ENCODE measurements at regions not wholly inside any gene's neighbourhood (a gene's known extent, or its start where the extent isn't known, plus 50 kb on each side); places are given as distances from the start of the nearest gene placed in this dataset.

GRCh38 chr22:44394246-44395117 is 81.7 kb upstream of the SHISAL1 start:
- Histone ChIP-seq H3K36me3 (ENCODE audit: control insufficient read depth in 1 of 2, insufficient read depth in 2 of 2, low read length in 2 of 2) (no peaks in the 10 kb centered on the region), H3K4me1 (ENCODE audit: control insufficient read depth in 1 of 2, insufficient read depth in 2 of 2, low read length in 2 of 2) (no peaks in the 10 kb centered on the region), H3K9ac (ENCODE audit: low read depth in 1 of 2, low read length in 2 of 2) (no peak overlapping the region), H3K9me3 (ENCODE audit: control insufficient read depth in 1 of 2, low read length in 2 of 2) (no peaks in the 10 kb centered on the region), H3K27ac (ENCODE audit: low read depth, low read length) (no peak overlapping the region), H3K27me3 (ENCODE audit: control insufficient read depth in 1 of 2, insufficient read depth in 2 of 2, low read length in 2 of 2) (no peaks in the 10 kb centered on the region), H3K4me3 (ENCODE audit: low read depth in 1 of 2, low read length in 2 of 2) (no peak overlapping the region)

DNA sequence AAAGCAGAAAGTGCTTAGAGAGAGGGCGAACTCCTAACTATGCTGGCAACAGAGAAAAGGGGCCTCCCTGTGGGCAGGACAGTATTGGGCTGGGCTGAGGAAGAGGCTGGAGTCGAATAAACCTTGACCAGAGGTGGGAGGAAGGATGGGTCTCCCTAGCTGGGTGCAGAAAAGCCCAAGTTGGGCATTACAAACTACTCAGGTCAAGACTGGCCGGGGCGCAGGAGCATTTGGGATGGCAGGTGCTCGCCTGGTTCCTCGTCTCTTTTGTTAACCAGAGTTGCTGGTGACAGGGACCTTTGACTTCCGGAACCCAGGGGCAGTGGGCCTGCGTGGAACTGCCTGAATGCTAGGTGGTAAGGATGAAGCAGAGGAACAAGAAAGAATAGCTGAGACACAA is 80.3 kb upstream of the SHISAL1 start:
- no peak overlapping the region for H3K4me3 ChIP-seq (ENCODE audit: low read depth in 1 of 2, low read length in 2 of 2)
- no peak overlapping the region for H3K27ac ChIP-seq (ENCODE audit: low read depth, low read length)
- no peaks in the 10 kb centered on the region for H3K4me1 ChIP-seq (ENCODE audit: control insufficient read depth in 1 of 2, insufficient read depth in 2 of 2, low read length in 2 of 2)
- H3K9me3 ChIP-seq (ENCODE audit: control insufficient read depth in 1 of 2, low read length in 2 of 2): no peaks in the 10 kb centered on the region
- no peaks in the 10 kb centered on the region for H3K36me3 ChIP-seq (ENCODE audit: control insufficient read depth in 1 of 2, insufficient read depth in 2 of 2, low read length in 2 of 2)
- no peak overlapping the region for H3K9ac ChIP-seq (ENCODE audit: low read depth in 1 of 2, low read length in 2 of 2)
- no peaks in the 10 kb centered on the region for H3K27me3 ChIP-seq (ENCODE audit: control insufficient read depth in 1 of 2, insufficient read depth in 2 of 2, low read length in 2 of 2)

DNA sequence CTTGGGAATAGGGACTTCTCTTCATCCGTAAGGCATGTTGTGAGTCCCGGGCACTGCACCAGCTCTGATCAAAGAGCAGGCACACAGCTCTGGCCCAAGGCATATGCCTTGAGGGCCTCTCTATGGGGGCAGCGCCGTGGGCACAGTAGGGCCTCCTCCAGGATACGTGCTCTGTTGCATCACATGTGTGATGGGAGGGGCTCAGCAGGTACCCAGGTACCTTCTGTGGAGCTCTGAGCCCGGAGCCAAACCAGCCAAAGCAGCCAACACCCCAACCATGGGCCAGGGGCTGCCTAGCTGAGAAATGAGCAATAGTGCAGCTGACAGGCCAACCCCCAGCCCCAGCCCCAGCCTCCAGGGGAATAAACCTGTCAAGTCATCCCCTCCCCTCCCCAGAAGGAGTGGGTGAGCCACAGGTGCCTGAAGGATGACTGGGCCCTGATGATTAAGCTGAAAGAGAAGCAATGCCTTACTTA is 79.7 kb upstream of the SHISAL1 start:
- Histone ChIP-seq H3K4me1 (ENCODE audit: control insufficient read depth in 1 of 2, insufficient read depth in 2 of 2, low read length in 2 of 2) (no peaks in the 10 kb centered on the region), H3K27me3 (ENCODE audit: control insufficient read depth in 1 of 2, insufficient read depth in 2 of 2, low read length in 2 of 2) (no peaks in the 10 kb centered on the region)

GRCh38 chr22:44391481-44392445 is 79.0 kb upstream of the SHISAL1 start:
- Histone ChIP-seq H3K4me3 (ENCODE audit: low read depth in 1 of 2, low read length in 2 of 2) (no peak overlapping the region), H3K9me3 (ENCODE audit: control insufficient read depth in 1 of 2, low read length in 2 of 2) (no peaks in the 10 kb centered on the region), H3K9ac (ENCODE audit: low read depth in 1 of 2, low read length in 2 of 2) (no peak overlapping the region), H3K4me1 (ENCODE audit: control insufficient read depth in 1 of 2, insufficient read depth in 2 of 2, low read length in 2 of 2) (no peaks in the 10 kb centered on the region), H3K36me3 (ENCODE audit: control insufficient read depth in 1 of 2, insufficient read depth in 2 of 2, low read length in 2 of 2) (no peaks in the 10 kb centered on the region), H3K27ac (ENCODE audit: low read depth, low read length) (no peak overlapping the region), H3K27me3 (ENCODE audit: control insufficient read depth in 1 of 2, insufficient read depth in 2 of 2, low read length in 2 of 2) (peaks cover 0 to under 1% of the 10 kb centered on the region in 2 donors)

More for the DNA sequence above, 79.7 kb upstream of the SHISAL1 start:
- Histone ChIP-seq H3K9me3 (ENCODE audit: control insufficient read depth in 1 of 2, low read length in 2 of 2) (no peaks in the 10 kb centered on the region), H3K27ac (ENCODE audit: low read depth, low read length) (no peak overlapping the region), H3K9ac (ENCODE audit: low read depth in 1 of 2, low read length in 2 of 2) (no peak overlapping the region), H3K4me3 (ENCODE audit: low read depth in 1 of 2, low read length in 2 of 2) (no peak overlapping the region), H3K36me3 (ENCODE audit: control insufficient read depth in 1 of 2, insufficient read depth in 2 of 2, low read length in 2 of 2) (no peaks in the 10 kb centered on the region)

- Histone ChIP-seq H3K4me3 (ENCODE audit: low read depth in 1 of 2, low read length in 2 of 2) (no peak overlapping the region), H3K27ac (ENCODE audit: low read depth, low read length) (no peak overlapping the region), H3K9me3 (ENCODE audit: control insufficient read depth in 1 of 2, low read length in 2 of 2) (no peaks in the 10 kb centered on the region), H3K4me1 (ENCODE audit: control insufficient read depth in 1 of 2, insufficient read depth in 2 of 2, low read length in 2 of 2) (no peaks in the 10 kb centered on the region), H3K9ac (ENCODE audit: low read depth in 1 of 2, low read length in 2 of 2) (no peak overlapping the region), H3K27me3 (ENCODE audit: control insufficient read depth in 1 of 2, insufficient read depth in 2 of 2, low read length in 2 of 2) (peaks cover 0 to 3% of the 10 kb centered on the region in 2 donors), H3K36me3 (ENCODE audit: control insufficient read depth in 1 of 2, insufficient read depth in 2 of 2, low read length in 2 of 2) (no peaks in the 10 kb centered on the region)
Observed at GRCh38 chr22:44391015-44391414, 78.3 kb upstream of the SHISAL1 start.

- no peak overlapping the region for H3K4me3 ChIP-seq (ENCODE audit: low read depth in 1 of 2, low read length in 2 of 2)
- H3K27ac ChIP-seq (ENCODE audit: low read depth, low read length): no peak overlapping the region
- no peaks in the 10 kb centered on the region for H3K9me3 ChIP-seq (ENCODE audit: control insufficient read depth in 1 of 2, low read length in 2 of 2)
- peaks cover 0 to 3% of the 10 kb centered on the region in 2 donors for H3K27me3 ChIP-seq (ENCODE audit: control insufficient read depth in 1 of 2, insufficient read depth in 2 of 2, low read length in 2 of 2)
- no peak overlapping the region for H3K9ac ChIP-seq (ENCODE audit: low read depth in 1 of 2, low read length in 2 of 2)
- H3K4me1 ChIP-seq (ENCODE audit: control insufficient read depth in 1 of 2, insufficient read depth in 2 of 2, low read length in 2 of 2): no peaks in the 10 kb centered on the region
- no peaks in the 10 kb centered on the region for H3K36me3 ChIP-seq (ENCODE audit: control insufficient read depth in 1 of 2, insufficient read depth in 2 of 2, low read length in 2 of 2)
Observed at GRCh38 chr22:44390613-44390970, 77.8 kb upstream of the SHISAL1 start.

GRCh38 chr22:44389926-44390612 is 77.3 kb upstream of the SHISAL1 start:
- H3K9ac ChIP-seq (ENCODE audit: low read depth in 1 of 2, low read length in 2 of 2): no peak overlapping the region
- peaks cover 0 to 3% of the 10 kb centered on the region in 2 donors for H3K27me3 ChIP-seq (ENCODE audit: control insufficient read depth in 1 of 2, insufficient read depth in 2 of 2, low read length in 2 of 2)
- no peak overlapping the region for H3K27ac ChIP-seq (ENCODE audit: low read depth, low read length)
- no peaks in the 10 kb centered on the region for H3K36me3 ChIP-seq (ENCODE audit: control insufficient read depth in 1 of 2, insufficient read depth in 2 of 2, low read length in 2 of 2)
- H3K4me3 ChIP-seq (ENCODE audit: low read depth in 1 of 2, low read length in 2 of 2): no peak overlapping the region
- H3K9me3 ChIP-seq (ENCODE audit: control insufficient read depth in 1 of 2, low read length in 2 of 2): no peaks in the 10 kb centered on the region
- no peaks in the 10 kb centered on the region for H3K4me1 ChIP-seq (ENCODE audit: control insufficient read depth in 1 of 2, insufficient read depth in 2 of 2, low read length in 2 of 2)

DNA sequence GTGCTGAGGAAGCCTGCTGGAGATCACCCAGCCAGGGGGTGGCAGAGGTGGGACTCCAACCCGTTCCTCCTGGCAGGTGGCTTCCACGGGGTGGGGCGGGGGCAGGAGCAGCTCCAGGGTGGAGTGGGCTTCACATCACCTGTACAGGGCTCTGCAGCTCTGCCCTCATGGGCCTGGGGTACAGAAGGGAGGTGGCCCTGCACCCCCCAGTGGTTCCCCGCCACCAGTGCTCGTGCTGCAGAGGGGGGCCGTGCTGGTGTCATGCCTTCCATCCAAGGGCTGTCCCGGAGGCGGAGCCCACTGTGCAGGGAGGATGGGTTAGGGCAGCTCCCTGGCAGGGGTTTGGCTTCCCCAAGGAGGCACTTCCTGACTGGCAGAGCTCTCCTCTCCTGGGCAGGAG is 76.4 kb upstream of the SHISAL1 start:
- H3K9ac ChIP-seq (ENCODE audit: low read depth in 1 of 2, low read length in 2 of 2): no peak overlapping the region
- H3K27ac ChIP-seq (ENCODE audit: low read depth, low read length): no peak overlapping the region
- no peaks in the 10 kb centered on the region for H3K4me1 ChIP-seq (ENCODE audit: control insufficient read depth in 1 of 2, insufficient read depth in 2 of 2, low read length in 2 of 2)
- no peaks in the 10 kb centered on the region for H3K36me3 ChIP-seq (ENCODE audit: control insufficient read depth in 1 of 2, insufficient read depth in 2 of 2, low read length in 2 of 2)
- no peaks in the 10 kb centered on the region for H3K9me3 ChIP-seq (ENCODE audit: control insufficient read depth in 1 of 2, low read length in 2 of 2)
- peaks cover 0 to 3% of the 10 kb centered on the region in 2 donors for H3K27me3 ChIP-seq (ENCODE audit: control insufficient read depth in 1 of 2, insufficient read depth in 2 of 2, low read length in 2 of 2)
- no peak overlapping the region for H3K4me3 ChIP-seq (ENCODE audit: low read depth in 1 of 2, low read length in 2 of 2)

GRCh38 chr22:44387486-44387885 is 74.7 kb upstream of the SHISAL1 start:
- Histone ChIP-seq H3K36me3 (ENCODE audit: control insufficient read depth in 1 of 2, insufficient read depth in 2 of 2, low read length in 2 of 2) (no peaks in the 10 kb centered on the region), H3K4me1 (ENCODE audit: control insufficient read depth in 1 of 2, insufficient read depth in 2 of 2, low read length in 2 of 2) (no peaks in the 10 kb centered on the region), H3K9ac (ENCODE audit: low read depth in 1 of 2, low read length in 2 of 2) (no peak overlapping the region), H3K27me3 (ENCODE audit: control insufficient read depth in 1 of 2, insufficient read depth in 2 of 2, low read length in 2 of 2) (peaks cover 0 to 7% of the 10 kb centered on the region in 2 donors), H3K4me3 (ENCODE audit: low read depth in 1 of 2, low read length in 2 of 2) (no peak overlapping the region), H3K9me3 (ENCODE audit: control insufficient read depth in 1 of 2, low read length in 2 of 2) (no peaks in the 10 kb centered on the region), H3K27ac (ENCODE audit: low read depth, low read length) (no peak overlapping the region)

Data from duodenal mucosa (tissue), 2 donors.